PC-3 (cell line): ENCODE measurements at regions not wholly inside any gene's neighbourhood (a gene's known extent, or its start where the extent isn't known, plus 50 kb on each side); places are given as distances from the start of the nearest gene placed in this dataset.

Experiments used
- ATAC-seq: fragments of 200-7000 bp; cut with Tn5 transposase; 2 replicates; pipeline ENCODE4 v1.9.1; 2020; ENCODE audit warnings: mild to moderate bottlenecking, moderate library complexity
- BruUV-seq: library from RNA; stranded (reverse); fragments of 400-500 nt; replicated peaks from 2 replicates; lab custom pipeline; 2021; lab: Mats Ljungman, UMichigan
- CTCF ChIA-PET: fragments of 300-600 bp; sonication (Branson Sonifier 250); formaldehyde crosslinking; loops from one replicate; lab custom pipeline; 2022; ENCODE audit warnings: antibody characterized with exemption; lab: Charles Lee
- POLR2A ChIA-PET: fragments of 300-600 bp; sonication (Branson Sonifier 250); formaldehyde crosslinking; loops from one replicate; lab custom pipeline; 2022; ENCODE audit warnings: antibody characterized with exemption; ENCODE audit not compliant: unreplicated experiment; lab: Charles Lee
- DNase-seq: peaks from one replicate; pipeline ENCODE4 v3.0.0-alpha.2; 2015
- H2AFZ ChIP-seq: fragments of 300-600 bp; sonication (generic); 2 replicates; pipeline ENCODE4 v1.6.0; 2016; ENCODE audit warnings: antibody characterized with exemption, low read length
- H3F3A ChIP-seq: fragments of 300-600 bp; sonication (generic); one replicate; pipeline ENCODE4 v1.6.0; 2017; ENCODE audit warnings: antibody characterized with exemption, low read length, control low read depth, mild to moderate bottlenecking; ENCODE audit not compliant: unreplicated experiment
- H3K27ac ChIP-seq: fragments of 300-600 bp; sonication (generic); 2 replicates; pipeline ENCODE4 v1.5.1; 2016; ENCODE audit warnings: mild to moderate bottlenecking, low read length
- H3K27me3 ChIP-seq: fragments of 300-600 bp; sonication (generic); 2 replicates; pipeline ENCODE4 v1.6.1; 2016; ENCODE audit warnings: low read length, mixed read lengths
- H3K36me3 ChIP-seq: fragments of 300-600 bp; sonication (generic); 2 replicates; pipeline ENCODE4 v1.6.1; 2016; ENCODE audit warnings: low read depth, mixed run types, low read length, mixed read lengths
- H3K4me1 ChIP-seq: fragments of 300-600 bp; sonication (generic); 2 replicates; pipeline ENCODE4 v1.5.1; 2016; ENCODE audit warnings: low read length; ENCODE audit not compliant: insufficient read depth
- H3K4me2 ChIP-seq: fragments of 300-600 bp; sonication (generic); 2 replicates; pipeline ENCODE4 v1.6.0; 2016; ENCODE audit warnings: low read length
- H3K4me3 ChIP-seq: fragments of 300-600 bp; sonication (generic); 2 replicates; pipeline ENCODE4 v1.5.1; 2016; ENCODE audit warnings: mild to moderate bottlenecking, low read length, mixed read lengths
- H3K79me2 ChIP-seq: fragments of 300-600 bp; sonication (generic); 2 replicates; pipeline ENCODE4 v1.6.1; 2017; ENCODE audit warnings: low read length, mixed read lengths
- H3K9ac ChIP-seq: fragments of 300-600 bp; sonication (generic); 2 replicates; pipeline ENCODE4 v1.6.0; 2016; ENCODE audit warnings: mild to moderate bottlenecking, low read length
- H3K9me2 ChIP-seq: fragments of 300-600 bp; sonication (generic); replicated peaks from 2 replicates; pipeline ENCODE4 v1.6.1; 2016; ENCODE audit warnings: mixed run types, low read length, mixed read lengths
- H3K9me3 ChIP-seq: fragments of 300-600 bp; sonication (generic); 2 replicates; pipeline ENCODE4 v1.6.1; 2016; ENCODE audit warnings: low read length, mixed read lengths
- H4K20me1 ChIP-seq: fragments of 300-600 bp; sonication (generic); 2 replicates; pipeline ENCODE4 v1.6.1; 2016; ENCODE audit warnings: low read length, mixed read lengths
- EZH2 ChIP-seq: fragments of 300-600 bp; sonication (generic); IDR thresholded peaks from one replicate; pipeline ENCODE4 v1.6.1; 2017; ENCODE audit warnings: antibody characterized with exemption, mild to moderate bottlenecking, low read length; ENCODE audit not compliant: unreplicated experiment
- EZH2phosphoT487 ChIP-seq: fragments of 300-600 bp; sonication (generic); IDR thresholded peaks from 2 replicates; pipeline ENCODE4 v1.6.1; 2018; ENCODE audit warnings: mild to moderate bottlenecking, antibody characterized with exemption, low read length, borderline replicate concordance
- intact Hi-C: fragments of 100-400 bp; cut with micrococcal nuclease; formaldehyde crosslinking; loops from 2 replicates; pipeline ENCODE4 v1.9.0; 2023
- TF ChIP-seq, protein P1 (sequence below): fragments of 300-600 bp; sonication (generic); conservative IDR thresholded peaks from 2 replicates; pipeline ENCODE4 v1.5.1; 2017; ENCODE audit warnings: antibody characterized with exemption, low read depth, mild to moderate bottlenecking, low read length

- intact Hi-C loops, result no loop called here
- Histone ChIP-seq H3K4me1 (no peaks in the 10 kb centered on the region), H3K79me2 (no peaks in the 10 kb centered on the region), H3F3A (no peaks in the 10 kb centered on the region), H3K4me3 (no peak overlapping the region), H3K27ac (no peak overlapping the region), H3K36me3 (no peaks in the 10 kb centered on the region), H4K20me1 (no peaks in the 10 kb centered on the region), H3K9me2 (no peaks in the 10 kb centered on the region), H3K9me3 (no peaks in the 10 kb centered on the region), H3K27me3 (peaks cover 66% of the 10 kb centered on the region), H2AFZ (no peak overlapping the region), H3K4me2 (no peak overlapping the region), H3K9ac (no peak overlapping the region)
- no TSS peak for BruUV-seq
- CTCF ChIA-PET, result no interaction called here
- DNase-seq (no peak), ATAC-seq (no peak)
- TF ChIP-seq EZH2phosphoT487 (no peak), EZH2 (no peak)
- POLR2A ChIA-PET, result no interaction called here
Measured at GRCh38 chr5:167877114-167877722, 414.2 kb upstream of the WWC1 start.

GRCh38 chr5:167877924-167878323, 413.5 kb upstream of the WWC1 start:
- Histone ChIP-seq H3F3A (no peaks in the 10 kb centered on the region), H3K79me2 (no peaks in the 10 kb centered on the region), H3K4me1 (no peaks in the 10 kb centered on the region), H3K9me2 (no peaks in the 10 kb centered on the region), H3K27me3 (peaks cover 68% of the 10 kb centered on the region), H3K9me3 (no peaks in the 10 kb centered on the region), H2AFZ (no peak overlapping the region), H3K9ac (no peak overlapping the region), H4K20me1 (no peaks in the 10 kb centered on the region), H3K36me3 (no peaks in the 10 kb centered on the region), H3K4me3 (no peak overlapping the region), H3K4me2 (no peak overlapping the region), H3K27ac (no peak overlapping the region)
- no TSS peak for BruUV-seq
- ChIA-PET CTCF (no interaction called here), POLR2A (no interaction called here)
- intact Hi-C loops, result no loop called here
- TF ChIP-seq EZH2, result no peak
- TF ChIP-seq, protein P1, sequence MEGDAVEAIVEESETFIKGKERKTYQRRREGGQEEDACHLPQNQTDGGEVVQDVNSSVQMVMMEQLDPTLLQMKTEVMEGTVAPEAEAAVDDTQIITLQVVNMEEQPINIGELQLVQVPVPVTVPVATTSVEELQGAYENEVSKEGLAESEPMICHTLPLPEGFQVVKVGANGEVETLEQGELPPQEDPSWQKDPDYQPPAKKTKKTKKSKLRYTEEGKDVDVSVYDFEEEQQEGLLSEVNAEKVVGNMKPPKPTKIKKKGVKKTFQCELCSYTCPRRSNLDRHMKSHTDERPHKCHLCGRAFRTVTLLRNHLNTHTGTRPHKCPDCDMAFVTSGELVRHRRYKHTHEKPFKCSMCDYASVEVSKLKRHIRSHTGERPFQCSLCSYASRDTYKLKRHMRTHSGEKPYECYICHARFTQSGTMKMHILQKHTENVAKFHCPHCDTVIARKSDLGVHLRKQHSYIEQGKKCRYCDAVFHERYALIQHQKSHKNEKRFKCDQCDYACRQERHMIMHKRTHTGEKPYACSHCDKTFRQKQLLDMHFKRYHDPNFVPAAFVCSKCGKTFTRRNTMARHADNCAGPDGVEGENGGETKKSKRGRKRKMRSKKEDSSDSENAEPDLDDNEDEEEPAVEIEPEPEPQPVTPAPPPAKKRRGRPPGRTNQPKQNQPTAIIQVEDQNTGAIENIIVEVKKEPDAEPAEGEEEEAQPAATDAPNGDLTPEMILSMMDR, result no peak
- TF ChIP-seq EZH2phosphoT487, result no peak
- DNase-seq (no peak), ATAC-seq (no peak)

DNA sequence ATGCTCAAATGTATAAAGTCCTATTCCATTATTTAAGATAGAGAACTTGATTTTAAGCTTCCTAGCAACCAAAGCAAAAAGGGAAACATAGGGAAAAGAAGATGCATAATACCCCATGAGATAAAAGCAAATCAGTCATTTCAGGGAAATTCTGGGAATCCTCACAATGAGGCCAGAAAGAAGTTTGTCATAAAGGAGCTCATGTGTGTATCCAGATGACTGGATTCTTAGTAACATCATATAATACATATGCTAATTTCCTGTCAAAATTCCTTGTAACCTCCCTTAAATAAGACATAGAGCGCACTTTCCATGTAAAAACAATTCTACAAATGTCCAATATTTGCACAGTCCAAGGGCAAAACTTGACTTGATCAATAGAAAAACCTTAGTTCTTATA, 411.0 kb upstream of the WWC1 start:
- ChIA-PET CTCF (no interaction called here), POLR2A (no interaction called here)
- peaks cover 71% of the 10 kb centered on the region for H3K27me3 ChIP-seq
- no TSS peak for BruUV-seq
- no peaks in the 10 kb centered on the region for H4K20me1 ChIP-seq
- no peaks in the 10 kb centered on the region for H3K79me2 ChIP-seq
- no peak overlapping the region for H2AFZ ChIP-seq
- intact Hi-C loops, result no loop called here
- H3K4me2 ChIP-seq, result no peak overlapping the region
- no peaks in the 10 kb centered on the region for H3K9me3 ChIP-seq
- DNase-seq, result no peak
- no peak for ATAC-seq
- no peaks in the 10 kb centered on the region for H3K9me2 ChIP-seq
- H3K4me1 ChIP-seq, result no peaks in the 10 kb centered on the region
- H3K36me3 ChIP-seq, result no peaks in the 10 kb centered on the region
- TF ChIP-seq EZH2phosphoT487 (no peak), EZH2 (no peak)
- TF ChIP-seq, protein P1, result no peak
- H3F3A ChIP-seq, result no peaks in the 10 kb centered on the region
- no peak overlapping the region for H3K27ac ChIP-seq
- no peak overlapping the region for H3K4me3 ChIP-seq
- H3K9ac ChIP-seq, result no peak overlapping the region
